ENCODE measurements at regions not wholly inside any gene's neighbourhood (a gene's known extent, or its start where the extent isn't known, plus 50 kb on each side); places are given as distances from the start of the nearest gene placed in this dataset.
A peak's percentile ranks its signal among the peaks of the same experiment; 100 is the strongest.

DNA sequence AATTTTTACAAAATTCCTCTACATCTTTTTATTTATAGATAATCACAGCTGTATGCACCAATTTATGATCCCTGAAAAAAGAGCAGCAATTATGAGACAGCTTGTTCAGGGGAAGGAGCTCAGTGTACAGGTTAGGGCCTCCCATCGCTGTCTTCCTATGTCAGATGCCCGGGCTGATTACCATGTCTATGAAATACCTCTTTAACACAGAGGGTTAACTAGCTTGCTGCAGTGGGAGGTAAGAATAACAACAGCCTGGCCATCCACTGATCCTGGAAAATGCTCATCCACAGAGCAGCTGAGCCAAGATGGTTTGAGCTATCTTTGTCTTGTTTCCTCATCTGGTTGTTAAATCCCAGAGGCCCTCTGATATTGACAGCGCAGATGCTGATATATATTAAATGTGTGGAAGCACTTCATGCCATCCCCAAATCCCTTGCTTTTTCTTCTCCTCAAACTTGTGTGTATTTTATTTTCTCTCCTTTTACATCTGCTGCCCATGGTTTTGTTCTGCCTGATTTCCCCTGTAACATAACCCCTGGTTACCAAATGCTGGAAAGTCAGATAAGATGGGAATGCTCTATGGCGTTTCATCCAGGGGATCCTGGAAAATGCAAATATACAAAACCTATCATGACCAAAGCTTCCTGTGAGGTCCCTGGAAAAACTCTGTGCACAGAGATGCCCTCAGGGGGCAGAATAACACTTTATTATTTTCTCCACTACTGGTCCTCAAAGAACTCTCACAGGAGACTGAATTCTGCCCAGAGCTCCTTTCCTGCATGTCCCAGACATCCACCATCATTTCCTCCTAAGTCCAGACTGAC, 85.8 kb upstream of the PUDP start:
- H3K36me3 Mint-ChIP-seq, result peaks cover 0 to 14% (median 2%) of the 10 kb centered on the region in 3 donors
- no peak overlapping the region for H3K4me3 Mint-ChIP-seq
- no peaks in the 10 kb centered on the region for H3K4me1 ChIP-seq (ENCODE audit: insufficient read depth, low read length)
- CTCF ChIA-PET, result no interaction called here
- DNase-seq, result no peak
- no peaks in the 10 kb centered on the region for H3K9me3 ChIP-seq (ENCODE audit: low read length)
- H3K27ac Mint-ChIP-seq, result no peak overlapping the region
- peaks cover 0 to 1% of the 10 kb centered on the region in 2 donors for H3K27me3 Mint-ChIP-seq
- no peak overlapping the region for H3K4me3 ChIP-seq (ENCODE audit: low read length)
- POLR2A ChIA-PET, result no interaction called here
- no peaks in the 10 kb centered on the region for H3K27me3 ChIP-seq (ENCODE audit: insufficient read depth, low read length, poor library complexity, severe bottlenecking)
- peaks cover 0 to 2% (median 0%) of the 10 kb centered on the region in 5 donors for H3K9me3 Mint-ChIP-seq
- no peak overlapping the region for H3K27ac ChIP-seq (ENCODE audit: low read depth, low read length)
- no peaks in the 10 kb centered on the region for H3K4me1 Mint-ChIP-seq
- no peaks in the 10 kb centered on the region for H3K36me3 ChIP-seq (ENCODE audit: insufficient read depth, low read length)

DNA sequence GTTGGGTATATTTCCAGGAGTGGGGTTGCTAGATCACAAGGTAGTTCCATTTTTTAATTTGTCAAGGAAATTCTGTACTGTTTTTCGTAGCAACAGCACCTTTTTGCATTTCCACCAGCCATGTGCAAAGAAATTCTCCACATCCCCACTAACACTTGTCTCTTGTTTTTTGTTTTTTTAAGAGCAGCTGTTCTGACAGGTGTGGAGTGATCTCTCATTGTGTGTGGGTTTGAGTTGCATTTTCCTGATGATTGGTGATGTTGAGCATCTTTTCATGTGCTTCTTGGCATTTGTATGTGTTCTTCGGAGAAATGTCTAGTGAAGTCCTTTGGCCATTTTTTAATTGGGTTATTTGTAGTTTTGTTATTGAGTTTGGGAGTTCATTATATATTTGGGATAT, 80.3 kb upstream of the PUDP start:
- Histone ChIP-seq H3K27ac (ENCODE audit: low read depth, low read length) (no peak overlapping the region), H3K9me3 (ENCODE audit: low read length) (no peaks in the 10 kb centered on the region), H3K27me3 (ENCODE audit: insufficient read depth, low read length, poor library complexity, severe bottlenecking) (no peaks in the 10 kb centered on the region), H3K4me1 (ENCODE audit: insufficient read depth, low read length) (no peaks in the 10 kb centered on the region), H3K36me3 (ENCODE audit: insufficient read depth, low read length) (no peaks in the 10 kb centered on the region), H3K4me3 (ENCODE audit: low read length) (no peak overlapping the region)
- Mint-ChIP-seq H3K4me3 (no peak overlapping the region), H3K9me3 (no peaks in the 10 kb centered on the region), H3K36me3 (peaks cover 0 to 10% (median 0%) of the 10 kb centered on the region in 3 donors), H3K27ac (no peak overlapping the region), H3K27me3 (peaks cover 0 to under 1% of the 10 kb centered on the region in 2 donors), H3K4me1 (no peaks in the 10 kb centered on the region)
- POLR2A ChIA-PET, result no interaction called here
- no peak for DNase-seq
- CTCF ChIA-PET, result no interaction called here

- Mint-ChIP-seq H3K4me3 (no peak overlapping the region), H3K36me3 (peaks cover 0 to 12% (median 2%) of the 10 kb centered on the region in 3 donors), H3K9me3 (no peaks in the 10 kb centered on the region), H3K27ac (no peak overlapping the region), H3K27me3 (no peaks in the 10 kb centered on the region), H3K4me1 (no peaks in the 10 kb centered on the region)
- no peak for DNase-seq
- Histone ChIP-seq H3K27ac (ENCODE audit: low read depth, low read length) (no peak overlapping the region), H3K4me3 (ENCODE audit: low read length) (no peak overlapping the region), H3K9me3 (ENCODE audit: low read length) (no peaks in the 10 kb centered on the region), H3K4me1 (ENCODE audit: insufficient read depth, low read length) (no peaks in the 10 kb centered on the region), H3K27me3 (ENCODE audit: insufficient read depth, low read length, poor library complexity, severe bottlenecking) (no peaks in the 10 kb centered on the region), H3K36me3 (ENCODE audit: insufficient read depth, low read length) (no peaks in the 10 kb centered on the region)
- ChIA-PET CTCF (no interaction called here), POLR2A (no interaction called here)
These were observed 77.4 kb upstream of the PUDP start for GRCh38 chrX:7225338-7225737.

DNA sequence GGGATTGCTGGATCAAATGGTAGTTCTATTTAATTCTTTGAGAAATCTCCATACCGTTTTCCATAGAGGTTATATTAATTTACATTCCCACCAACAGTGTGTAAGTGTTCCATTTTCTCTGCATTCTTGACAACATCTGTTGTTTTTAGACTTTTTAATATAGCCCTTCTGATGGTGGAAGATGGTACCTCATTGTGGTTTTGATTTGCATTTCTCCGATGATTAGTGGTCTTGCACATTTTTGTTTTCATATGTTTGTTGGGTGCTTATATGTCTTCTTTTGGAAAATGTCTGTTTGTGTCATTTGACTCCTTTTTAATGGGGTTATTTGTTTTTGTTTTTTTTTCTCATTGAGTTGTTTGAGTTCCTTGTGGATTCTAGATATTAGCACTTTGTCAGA, 75.3 kb upstream of the PUDP start:
- H3K27ac ChIP-seq (ENCODE audit: low read depth, low read length), result no peak overlapping the region
- Mint-ChIP-seq H3K4me1 (no peaks in the 10 kb centered on the region), H3K4me3 (no peak overlapping the region), H3K9me3 (no peaks in the 10 kb centered on the region), H3K27ac (no peak overlapping the region), H3K27me3 (no peaks in the 10 kb centered on the region), H3K36me3 (peaks cover 0 to 19% (median 2%) of the 10 kb centered on the region in 3 donors)
- ChIA-PET POLR2A (no interaction called here), CTCF (no interaction called here)
- no peak overlapping the region for H3K4me3 ChIP-seq (ENCODE audit: low read length)
- no peaks in the 10 kb centered on the region for H3K27me3 ChIP-seq (ENCODE audit: insufficient read depth, low read length, poor library complexity, severe bottlenecking)
- no peaks in the 10 kb centered on the region for H3K36me3 ChIP-seq (ENCODE audit: insufficient read depth, low read length)
- H3K4me1 ChIP-seq (ENCODE audit: insufficient read depth, low read length), result no peaks in the 10 kb centered on the region
- no peaks in the 10 kb centered on the region for H3K9me3 ChIP-seq (ENCODE audit: low read length)
- no peak for DNase-seq

DNA sequence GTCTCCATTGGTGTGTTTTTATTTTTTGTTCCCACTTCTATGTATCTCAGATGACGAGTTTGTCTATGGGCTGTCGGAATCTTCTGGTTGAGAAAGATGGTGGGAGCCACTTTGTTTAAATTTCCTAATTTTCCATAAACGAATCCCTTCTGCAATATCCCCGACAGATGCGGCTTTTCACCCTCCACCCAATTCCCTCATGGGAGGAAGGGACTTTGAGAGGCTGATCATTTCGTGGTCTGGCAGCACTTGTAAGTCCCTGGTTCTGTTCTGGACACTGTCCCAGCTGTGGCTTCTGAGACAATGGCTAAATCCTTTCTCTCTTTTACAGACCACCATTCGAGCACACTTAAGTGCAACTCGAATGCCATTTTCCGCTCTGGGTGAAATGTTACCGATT, 72.2 kb upstream of the PUDP start:
- Mint-ChIP-seq H3K36me3 (peaks cover 0 to 19% (median 2%) of the 10 kb centered on the region in 3 donors), H3K27ac (no peak overlapping the region), H3K27me3 (no peaks in the 10 kb centered on the region), H3K9me3 (no peaks in the 10 kb centered on the region), H3K4me1 (no peaks in the 10 kb centered on the region), H3K4me3 (no peak overlapping the region)
- Histone ChIP-seq H3K4me1 (ENCODE audit: insufficient read depth, low read length) (no peaks in the 10 kb centered on the region), H3K27me3 (ENCODE audit: insufficient read depth, low read length, poor library complexity, severe bottlenecking) (no peaks in the 10 kb centered on the region), H3K36me3 (ENCODE audit: insufficient read depth, low read length) (no peaks in the 10 kb centered on the region), H3K9me3 (ENCODE audit: low read length) (no peaks in the 10 kb centered on the region), H3K27ac (ENCODE audit: low read depth, low read length) (no peak overlapping the region), H3K4me3 (ENCODE audit: low read length) (no peak overlapping the region)
- ChIA-PET POLR2A (no interaction called here), CTCF (no interaction called here)
- DNase-seq, result no peak

DNA sequence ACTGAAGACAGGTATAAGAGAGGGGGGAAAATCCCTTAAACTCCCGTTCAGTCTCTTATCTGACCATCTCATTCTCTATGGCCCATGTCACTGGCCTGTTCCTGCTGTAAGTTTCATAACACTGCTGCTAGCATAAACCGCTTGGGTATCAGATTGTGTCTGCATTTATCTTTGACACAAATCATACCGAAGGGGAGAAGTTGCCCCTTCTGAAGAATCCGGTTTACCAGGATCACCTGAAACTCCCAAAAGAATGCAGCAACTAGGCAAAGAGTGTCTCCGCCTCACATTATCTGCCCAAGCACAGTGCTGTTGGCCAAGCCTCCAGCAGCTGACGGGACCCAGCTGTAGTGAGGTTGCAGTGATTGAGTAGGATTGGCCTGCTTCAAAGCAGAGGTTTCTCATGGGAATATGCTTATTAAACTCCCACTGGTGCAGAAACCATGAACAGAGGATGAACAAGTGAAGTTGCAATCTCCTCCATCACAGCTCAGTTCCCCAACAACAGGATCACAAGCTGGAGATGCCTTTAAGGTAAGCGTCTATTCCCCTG, 71.3 kb upstream of the PUDP start:
- CTCF ChIA-PET, result no interaction called here
- H3K9me3 Mint-ChIP-seq, result no peaks in the 10 kb centered on the region
- POLR2A ChIA-PET, result no interaction called here

GRCh38 chrX:7218321-7219152, 70.6 kb upstream of the PUDP start:
- Mint-ChIP-seq H3K9me3 (no peaks in the 10 kb centered on the region), H3K27ac (no peak overlapping the region), H3K4me1 (no peaks in the 10 kb centered on the region), H3K27me3 (no peaks in the 10 kb centered on the region), H3K4me3 (no peak overlapping the region), H3K36me3 (peaks cover 0 to 19% (median 2%) of the 10 kb centered on the region in 3 donors)
- H3K4me1 ChIP-seq (ENCODE audit: insufficient read depth, low read length), result no peaks in the 10 kb centered on the region
- no peaks in the 10 kb centered on the region for H3K9me3 ChIP-seq (ENCODE audit: low read length)
- H3K36me3 ChIP-seq (ENCODE audit: insufficient read depth, low read length), result no peaks in the 10 kb centered on the region
- no peak for DNase-seq
- POLR2A ChIA-PET, result no interaction called here
- no peak overlapping the region for H3K4me3 ChIP-seq (ENCODE audit: low read length)
- no peaks in the 10 kb centered on the region for H3K27me3 ChIP-seq (ENCODE audit: insufficient read depth, low read length, poor library complexity, severe bottlenecking)
- H3K27ac ChIP-seq (ENCODE audit: low read depth, low read length), result no peak overlapping the region
- CTCF ChIA-PET, result no interaction called here

More for the DNA sequence above, 71.3 kb upstream of the PUDP start:
- Histone ChIP-seq H3K4me1 (ENCODE audit: insufficient read depth, low read length) (no peaks in the 10 kb centered on the region), H3K27me3 (ENCODE audit: insufficient read depth, low read length, poor library complexity, severe bottlenecking) (no peaks in the 10 kb centered on the region), H3K4me3 (ENCODE audit: low read length) (no peak overlapping the region), H3K36me3 (ENCODE audit: insufficient read depth, low read length) (no peaks in the 10 kb centered on the region), H3K27ac (ENCODE audit: low read depth, low read length) (no peak overlapping the region), H3K9me3 (ENCODE audit: low read length) (no peaks in the 10 kb centered on the region)
- H3K36me3 Mint-ChIP-seq, result peaks cover 0 to 19% (median 2%) of the 10 kb centered on the region in 3 donors
- no peak overlapping the region for H3K4me3 Mint-ChIP-seq
- no peaks in the 10 kb centered on the region for H3K4me1 Mint-ChIP-seq
- H3K27me3 Mint-ChIP-seq, result no peaks in the 10 kb centered on the region
- no peak for DNase-seq
- H3K27ac Mint-ChIP-seq, result no peak overlapping the region

DNA sequence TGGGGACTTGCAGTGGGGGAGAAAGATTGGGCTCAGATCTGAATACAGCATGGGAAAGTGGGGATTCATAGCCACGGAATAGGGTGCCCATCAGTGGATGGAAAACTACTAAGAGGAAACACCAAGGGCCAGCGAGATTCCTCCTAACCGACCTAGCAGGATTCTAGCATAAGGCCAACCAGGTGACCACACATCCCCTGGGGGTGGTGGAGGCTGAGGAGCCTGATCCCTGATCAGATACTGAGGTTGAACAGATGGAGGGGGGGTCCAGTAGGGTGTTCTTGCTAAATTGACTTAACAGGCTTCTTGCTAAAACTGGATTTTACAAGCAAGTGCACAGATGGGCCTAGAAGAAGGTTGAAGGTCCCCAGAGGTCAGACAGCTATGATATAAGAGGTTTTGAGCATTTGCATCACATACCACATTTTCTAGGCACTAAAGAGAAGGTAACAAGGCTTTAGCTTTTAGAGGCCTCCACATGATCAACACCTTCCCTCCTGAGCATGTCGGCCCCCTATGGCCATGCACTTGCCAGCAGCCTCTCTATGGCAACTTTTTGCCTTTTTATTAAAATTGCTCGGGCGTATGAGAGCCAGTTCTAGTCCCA, 69.1 kb upstream of the PUDP start:
- DNase-seq, result no peak
- Mint-ChIP-seq H3K27ac (peak overlapping the region in 1 of 8 donors; percentile 20), H3K27me3 (no peaks in the 10 kb centered on the region), H3K4me1 (no peaks in the 10 kb centered on the region), H3K36me3 (peaks cover 0 to 15% (median 2%) of the 10 kb centered on the region in 3 donors), H3K4me3 (no peak overlapping the region), H3K9me3 (no peaks in the 10 kb centered on the region)
- Histone ChIP-seq H3K9me3 (ENCODE audit: low read length) (no peaks in the 10 kb centered on the region), H3K4me1 (ENCODE audit: insufficient read depth, low read length) (no peaks in the 10 kb centered on the region), H3K27me3 (ENCODE audit: insufficient read depth, low read length, poor library complexity, severe bottlenecking) (no peaks in the 10 kb centered on the region), H3K4me3 (ENCODE audit: low read length) (no peak overlapping the region), H3K36me3 (ENCODE audit: insufficient read depth, low read length) (no peaks in the 10 kb centered on the region), H3K27ac (ENCODE audit: low read depth, low read length) (no peak overlapping the region)
- POLR2A ChIA-PET, result no interaction called here
- CTCF ChIA-PET, result no interaction called here
